Left kidney (tissue), 1 donor: ENCODE measurements at regions not wholly inside any gene's neighbourhood (a gene's known extent, or its start where the extent isn't known, plus 50 kb on each side); places are given as distances from the start of the nearest gene placed in this dataset.

Source experiments
- DNase-seq: peaks from one replicate; pipeline ENCODE4 v3.0.0-alpha.2; 2013

GRCh38 chr12:81957631-81958030, 198.5 kb upstream of the PPFIA2 start:
- no peak for DNase-seq

- no peak for DNase-seq
These were observed 197.3 kb upstream of the PPFIA2 start for GRCh38 chr12:81956468-81956860.

DNA sequence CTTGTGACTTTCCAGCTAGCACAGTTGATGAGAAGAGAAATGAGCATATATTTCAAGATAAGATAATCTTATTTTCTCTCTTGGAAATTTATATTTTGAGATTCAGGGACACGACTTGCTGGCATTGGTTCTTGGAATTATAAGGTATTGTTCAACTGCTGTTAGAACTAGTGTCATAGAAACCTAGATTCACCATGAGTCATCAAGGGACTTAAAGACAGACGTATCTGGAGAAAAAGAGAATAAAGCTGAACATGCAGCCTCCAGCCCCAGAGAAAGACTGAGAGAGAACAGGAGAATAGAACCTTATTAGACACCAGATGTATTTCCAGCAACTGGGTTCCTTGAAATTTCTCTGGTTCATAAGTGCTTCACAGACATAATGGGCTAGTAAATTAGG, 194.4 kb upstream of the PPFIA2 start:
- DNase-seq: no peak

DNA sequence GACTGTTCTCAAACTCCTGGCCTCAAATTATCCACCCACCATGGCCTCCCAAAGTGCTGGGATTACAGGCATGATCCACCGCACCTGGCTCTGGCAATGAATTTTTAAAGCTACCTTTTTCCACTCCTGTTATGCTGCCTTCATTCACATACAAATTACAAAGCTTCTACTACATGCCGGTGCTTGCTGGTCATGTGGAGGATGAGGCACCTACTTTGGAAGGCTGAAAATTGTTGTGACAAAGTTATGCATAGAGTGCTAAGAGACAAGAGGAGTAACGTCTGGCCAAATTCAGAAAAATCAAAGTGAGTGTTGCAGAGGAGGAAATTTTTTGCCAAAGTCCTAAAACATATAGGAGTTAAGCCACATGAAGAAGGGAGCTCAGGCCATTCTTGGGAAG, 191.7 kb upstream of the PPFIA2 start:
- no peak for DNase-seq

GRCh38 chr12:81949841-81950308, 190.7 kb upstream of the PPFIA2 start:
- no peak for DNase-seq

DNA sequence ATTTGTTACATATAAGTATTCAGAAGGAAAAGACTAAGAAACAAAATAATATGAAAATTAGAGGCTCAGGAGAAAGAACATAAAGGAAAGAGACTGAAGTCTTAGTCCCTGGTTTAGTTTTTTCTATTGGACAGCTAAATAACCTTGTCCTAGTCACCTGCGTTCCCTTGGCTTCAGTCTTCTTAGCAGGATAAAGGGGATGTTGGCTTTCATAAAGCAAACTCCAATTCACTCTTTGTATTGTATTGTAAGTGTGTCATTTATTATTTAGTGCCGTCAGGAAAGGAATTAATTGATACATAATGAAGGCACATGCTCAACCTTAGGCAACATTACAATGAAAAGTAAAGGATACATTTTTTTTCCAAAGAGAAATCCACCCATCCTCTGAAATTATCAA, 190.3 kb upstream of the PPFIA2 start:
- no peak for DNase-seq

DNA sequence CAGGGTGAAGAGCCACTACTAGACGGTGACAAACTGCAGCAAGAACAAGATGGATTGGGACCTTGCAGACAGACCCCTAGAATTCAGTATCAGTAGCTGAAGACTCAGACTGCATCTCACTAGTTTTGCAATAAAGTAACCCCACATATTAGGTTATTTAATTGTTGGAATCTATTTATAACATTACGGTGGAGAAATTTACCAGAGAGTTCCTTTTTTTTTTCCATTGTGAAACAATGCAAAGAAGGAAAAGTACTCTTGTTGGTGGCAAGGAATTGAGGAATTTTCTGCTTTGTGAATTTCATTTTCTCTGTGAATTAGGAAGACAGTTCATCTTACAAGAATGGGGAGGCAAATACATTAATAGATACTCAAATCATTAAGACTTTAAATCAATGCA, 185.7 kb upstream of the PPFIA2 start:
- no peak for DNase-seq

DNA sequence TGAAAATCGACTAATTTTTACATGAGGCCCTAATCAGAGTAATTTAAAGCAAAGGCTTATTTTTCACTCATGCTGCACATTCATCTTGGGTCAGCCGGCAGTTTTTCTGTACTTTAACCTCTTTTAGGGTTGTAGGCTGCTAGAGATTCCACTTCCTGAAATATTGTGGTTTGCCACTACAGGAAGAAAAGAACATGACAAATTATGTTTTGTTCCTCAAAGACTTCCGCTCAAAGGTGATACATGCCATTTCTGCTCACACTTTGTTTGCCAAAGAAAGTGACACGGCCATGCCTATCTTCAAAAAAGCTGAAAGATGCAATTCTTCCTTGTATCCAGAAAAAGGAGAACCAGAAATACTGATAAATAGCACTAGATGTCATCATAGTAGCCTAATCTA, 183.4 kb upstream of the PPFIA2 start:
- DNase-seq: no peak

DNA sequence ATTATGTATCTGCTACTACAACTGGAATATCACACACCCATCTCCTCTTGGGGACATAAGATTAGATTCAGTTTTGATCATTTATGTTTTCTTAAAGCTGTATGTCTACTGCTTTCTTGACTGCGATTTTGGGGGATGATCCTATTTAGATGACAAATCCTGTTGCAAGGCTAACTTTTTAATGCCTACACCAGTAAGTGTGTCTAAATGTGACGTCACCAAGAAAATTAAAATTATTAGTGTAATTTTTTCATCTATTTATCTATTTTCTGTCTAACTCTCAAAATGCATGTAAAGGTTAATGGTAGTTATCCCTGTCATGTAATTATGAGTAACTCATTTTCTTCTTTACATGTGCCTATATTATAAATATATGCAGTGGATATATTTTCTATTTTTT, 170.9 kb upstream of the PPFIA2 start:
- DNase-seq: no peak

DNA sequence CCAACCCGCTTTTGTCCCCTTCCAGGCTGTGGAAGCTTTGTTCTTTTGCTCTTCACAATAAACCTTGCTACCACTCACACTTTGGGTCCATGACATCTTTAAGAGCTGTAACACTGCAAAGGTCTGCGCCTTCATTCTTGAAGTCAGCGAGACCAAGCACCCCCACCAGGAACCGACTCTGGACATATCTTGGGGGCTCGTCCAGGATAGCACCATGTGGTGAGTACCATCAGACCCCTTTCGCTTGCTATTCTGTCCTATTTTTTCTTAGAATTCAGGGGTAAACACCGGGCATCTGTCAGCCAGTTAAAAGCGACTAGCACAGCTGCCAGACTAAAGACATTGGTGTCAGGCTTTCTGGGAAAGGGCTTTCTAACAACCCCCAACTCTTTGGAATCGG, 137.6 kb upstream of the PPFIA2 start:
- DNase-seq: no peak

DNA sequence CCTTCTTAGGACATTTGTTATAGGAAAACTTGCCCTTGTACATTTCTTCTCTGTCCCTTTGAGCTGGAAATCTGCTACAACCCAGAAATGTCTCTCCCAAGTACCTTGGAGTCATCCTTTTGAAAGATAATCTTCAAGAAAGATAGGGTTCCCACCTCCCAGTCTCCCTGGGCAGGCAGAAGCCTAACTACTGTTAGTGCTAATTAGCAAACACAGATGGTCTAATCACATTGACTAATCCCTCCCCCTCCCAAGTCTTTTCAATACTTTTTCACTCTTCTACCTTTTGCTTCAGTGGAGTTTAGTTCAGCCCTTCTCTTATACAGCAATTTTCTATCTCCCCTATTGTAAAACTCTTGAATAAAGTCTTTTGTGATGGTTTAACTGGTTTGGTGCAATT, 129.8 kb upstream of the PPFIA2 start:
- DNase-seq: no peak

DNA sequence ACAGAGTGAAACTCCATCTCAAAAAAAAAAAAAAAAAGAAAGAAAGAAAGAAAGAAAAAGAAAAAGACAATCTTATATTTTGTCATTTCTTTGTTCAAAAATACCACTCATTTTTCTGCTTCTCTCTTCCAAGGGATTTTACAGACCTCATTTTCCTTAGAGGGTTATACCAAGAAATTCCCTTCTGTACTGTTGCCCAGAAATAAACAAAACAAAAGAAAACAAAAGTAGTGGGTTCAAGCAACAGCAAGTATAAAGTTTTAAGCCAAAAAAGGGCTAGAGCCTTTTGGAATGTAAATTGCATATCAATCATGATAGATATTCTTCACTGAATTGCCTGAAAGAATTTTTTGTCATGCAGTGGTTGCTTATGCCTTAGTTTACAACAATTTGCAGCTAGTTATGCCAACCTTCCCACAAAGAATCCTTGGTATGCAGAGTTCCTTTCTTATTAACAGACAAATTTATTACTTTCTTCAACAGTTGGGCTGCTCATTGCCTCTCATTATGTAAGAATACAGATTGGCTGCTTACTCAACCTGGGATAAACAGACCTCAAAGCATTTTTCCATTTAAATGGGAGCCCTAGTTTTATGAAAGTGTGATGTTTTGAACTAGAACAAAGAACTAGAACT, 129.1 kb upstream of the PPFIA2 start:
- peak; percentile 14 for DNase-seq

DNA sequence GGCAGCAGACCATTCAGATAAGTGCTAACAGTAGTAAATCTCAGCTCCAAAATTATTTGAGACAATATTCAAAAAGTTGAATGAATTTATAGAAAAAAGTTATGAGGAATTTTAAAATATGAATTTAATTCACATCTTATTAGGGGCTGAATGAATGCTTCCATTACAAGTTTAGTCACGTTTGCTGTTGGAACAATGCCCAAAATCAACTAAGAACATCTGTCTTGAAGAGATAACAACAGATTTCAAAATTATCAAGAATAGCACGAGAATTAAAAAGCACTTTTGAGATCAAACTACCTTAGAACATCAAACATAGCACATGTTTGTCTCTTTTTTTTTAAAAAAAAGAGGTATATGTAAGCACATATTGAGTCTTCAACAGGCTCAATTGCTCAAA, 115.4 kb upstream of the PPFIA2 start:
- DNase-seq: no peak

GRCh38 chr12:81874166-81874565, 115.0 kb upstream of the PPFIA2 start:
- no peak for DNase-seq

- DNase-seq: no peak
These were observed 113.2 kb upstream of the PPFIA2 start for GRCh38 chr12:81872400-81872799.

- DNase-seq: no peak
These were observed 106.9 kb upstream of the PPFIA2 start for GRCh38 chr12:81866081-81866480.

DNA sequence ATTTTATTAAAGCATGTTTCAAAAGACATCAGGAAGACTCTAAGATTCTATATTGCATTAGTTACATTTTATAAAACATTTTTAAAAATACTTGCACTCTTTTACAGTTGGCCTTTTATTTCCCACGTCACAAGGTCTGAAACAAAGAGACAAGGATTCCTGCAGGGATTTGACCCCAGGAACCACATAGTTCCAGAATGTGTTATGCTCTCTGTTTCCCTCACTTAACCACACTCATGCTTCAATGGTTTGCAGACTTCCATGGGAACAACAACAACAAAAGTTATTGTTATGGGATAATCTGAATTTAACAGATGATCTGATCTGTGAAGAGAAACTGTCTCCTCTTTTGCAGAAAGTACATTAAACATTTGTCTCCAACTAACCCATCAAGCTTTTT, 104.3 kb upstream of the PPFIA2 start:
- DNase-seq: no peak

DNA sequence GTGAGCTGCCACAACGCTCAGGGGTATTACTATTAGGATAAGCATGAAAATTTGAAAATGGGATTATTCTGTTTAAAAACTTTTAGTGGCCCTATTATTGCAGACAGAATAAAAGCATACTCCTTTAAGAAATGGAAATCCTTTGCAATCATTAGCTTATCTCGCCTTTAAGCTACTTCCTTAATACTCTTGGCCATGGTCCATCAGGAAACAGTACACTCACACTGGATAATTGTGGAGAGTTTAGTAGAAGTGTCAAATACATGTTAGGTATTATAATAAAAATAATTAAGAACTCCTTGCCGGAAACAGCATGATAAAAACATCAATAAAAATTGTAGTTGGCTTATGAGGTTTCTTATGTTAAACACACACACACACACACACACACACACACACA, 100.4 kb upstream of the PPFIA2 start:
- DNase-seq: peak; percentile 5

GRCh38 chr12:81843599-81843998, 84.4 kb upstream of the PPFIA2 start:
- DNase-seq: no peak

- no peak for DNase-seq
These were observed 76.6 kb upstream of the PPFIA2 start for GRCh38 chr12:81835783-81836182.

DNA sequence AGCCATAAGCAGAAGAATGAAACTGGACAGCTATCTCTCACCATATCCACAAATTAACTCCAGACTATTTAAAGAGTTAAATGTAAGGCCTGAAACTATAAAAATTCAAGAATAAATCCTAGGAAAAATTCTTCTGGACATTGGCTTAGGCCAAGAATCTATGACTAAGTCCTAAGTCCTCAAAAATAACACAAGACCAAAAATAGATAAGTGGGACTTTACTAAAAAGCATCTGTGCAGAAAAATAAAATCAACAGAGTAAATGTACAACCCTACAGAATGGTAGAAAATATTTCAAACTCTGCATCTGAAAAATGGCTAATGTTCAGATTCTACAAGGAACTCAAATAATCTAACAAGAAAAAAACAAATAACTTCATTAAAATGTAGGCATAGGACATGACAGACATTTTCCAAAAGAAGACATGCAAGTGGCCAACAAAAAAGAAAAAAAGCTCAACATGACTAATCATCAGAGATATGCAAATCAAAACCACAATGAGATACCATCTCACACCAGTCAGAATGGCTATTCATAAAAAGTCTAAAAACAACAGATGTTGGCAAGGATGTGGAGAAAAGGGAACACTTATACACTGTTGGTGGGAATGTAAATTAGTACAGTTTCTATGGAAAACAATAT, 61.0 kb upstream of the PPFIA2 start:
- DNase-seq: no peak

- DNase-seq: no peak
These were observed 56.5 kb upstream of the PPFIA2 start for GRCh38 chr12:81815611-81816010.

DNA sequence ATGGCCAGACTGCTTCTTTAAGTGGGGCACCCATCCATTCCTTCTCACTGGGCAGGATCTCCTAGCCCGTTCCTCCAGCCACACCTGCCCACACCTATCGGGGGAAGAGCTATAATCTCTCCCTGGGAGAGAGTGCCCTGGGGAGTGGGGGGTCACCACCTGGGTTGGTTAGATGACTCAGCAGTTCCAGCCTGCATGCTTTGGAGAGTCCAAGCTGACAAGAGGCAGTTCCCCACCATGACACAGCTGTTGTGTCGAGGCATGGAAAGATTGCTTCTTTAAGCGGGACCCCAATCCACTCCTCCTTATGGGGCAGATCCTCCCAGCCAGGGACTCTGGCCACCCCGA, 52.6 kb upstream of the PPFIA2 start:
- no peak for DNase-seq

GRCh38 chr12:81811061-81811777, 52.1 kb upstream of the PPFIA2 start:
- no peak for DNase-seq
